Endothelial cell of umbilical vein (primary cell): ENCODE measurements at regions not wholly inside any gene's neighbourhood (a gene's known extent, or its start where the extent isn't known, plus 50 kb on each side); places are given as distances from the start of the nearest gene placed in this dataset.

Source experiments
- BruUV-seq: library from RNA; stranded (reverse); fragments of 400-500 nt; replicated peaks from 2 replicates; lab custom pipeline; 2021; lab: Mats Ljungman, UMichigan
- CTCF ChIA-PET: fragments of 300-600, 350-600 bp; sonication (Branson Sonifier 250); formaldehyde crosslinking; loops from one replicate; lab custom pipeline; 2021; ENCODE audit warnings: antibody characterized with exemption, inconsistent platforms; lab: Charles Lee
- POLR2A ChIA-PET: fragments of 300-600, 350-600 bp; sonication (Branson Sonifier 250); formaldehyde crosslinking; loops from one replicate; lab custom pipeline; 2021; ENCODE audit warnings: antibody characterized with exemption, inconsistent platforms; lab: Charles Lee
- DNase-seq: peaks from one replicate; pipeline ENCODE4 v3.0.0-alpha.2; 2011; ENCODE audit warnings: low read depth, low spot score
- FAIRE-seq: peaks from 2 replicates; lab custom pipeline; 2011; peaks lifted over from hg19 to GRCh38; lab: Jason Lieb, UNC
- H2AFZ ChIP-seq: 2 replicates; pipeline ENCODE4 v1.6.0; 2012; ENCODE audit warnings: low read depth, low read length, control low read depth, inconsistent platforms
- H3K27ac ChIP-seq: 2 replicates; pipeline ENCODE4 v1.5.1; 2011; ENCODE audit warnings: low read depth, mild to moderate bottlenecking, control low read depth, low read length, moderate library complexity; ENCODE audit not compliant: insufficient read depth
- H3K27me3 ChIP-seq, 2 experiments: 2 replicates each; pipeline versions ENCODE4 v1.6.0 to v1.6.1; 2011; ENCODE audit warnings: low read length in 2 of 2, mixed read lengths in 1 of 2; ENCODE audit not compliant: control insufficient read depth in 2 of 2, insufficient read depth in 2 of 2
- H3K36me3 ChIP-seq, 2 experiments: 2 replicates in 1 of 2; 3 replicates in 1 of 2; pipeline ENCODE4 v1.5.1; 2011; ENCODE audit warnings: low read length in 2 of 2, mild to moderate bottlenecking in 1 of 2, moderate library complexity in 1 of 2; ENCODE audit not compliant: control insufficient read depth in 2 of 2, insufficient read depth in 2 of 2; ENCODE audit errors: extremely low read depth in 1 of 2
- H3K4me1 ChIP-seq: 3 replicates; pipeline ENCODE4 v1.5.1; 2011; ENCODE audit warnings: mild to moderate bottlenecking, low read length; ENCODE audit not compliant: control insufficient read depth, insufficient read depth; ENCODE audit errors: extremely low read depth
- H3K4me2 ChIP-seq: 2 replicates; pipeline ENCODE4 v1.6.1; 2011; ENCODE audit warnings: low read length, control low read depth, mixed read lengths; ENCODE audit not compliant: insufficient read depth
- H3K4me3 ChIP-seq, 3 experiments: fragments of 200-600 bp in 1 of 3; sonication (generic), shearing (Covaris generic) in 1 of 3; replicated peaks in 1 of 3; 2 replicates each; pipeline ENCODE4 v1.5.1; 2011 to 2016; ENCODE audit warnings: control low read depth in 3 of 3, low read length in 3 of 3, mild to moderate bottlenecking in 2 of 3, inconsistent platforms in 1 of 3, low read depth in 1 of 3, moderate library complexity in 1 of 3; ENCODE audit not compliant: insufficient read depth in 1 of 3
- H3K79me2 ChIP-seq: 2 replicates; pipeline ENCODE4 v1.6.0; 2012; ENCODE audit warnings: low read length, inconsistent platforms; ENCODE audit not compliant: control insufficient read depth, insufficient read depth
- H3K9ac ChIP-seq: replicated peaks from 2 replicates; pipeline ENCODE3; 2011; ENCODE audit warnings: low read length, control low read depth; ENCODE audit not compliant: insufficient read depth; ENCODE audit errors: extremely low read depth
- H3K9me1 ChIP-seq: replicated peaks from 3 replicates; pipeline ENCODE4 v1.6.0; 2011; ENCODE audit warnings: mild to moderate bottlenecking, low read length; ENCODE audit not compliant: control insufficient read depth, insufficient read depth; ENCODE audit errors: extremely low read depth
- H3K9me3 ChIP-seq: replicated peaks from 2 replicates; pipeline ENCODE4 v1.5.1; 2012; ENCODE audit warnings: low read length, inconsistent platforms; ENCODE audit not compliant: control insufficient read depth, insufficient read depth
- H4K20me1 ChIP-seq: replicated peaks from 2 replicates; pipeline ENCODE3; 2011; ENCODE audit warnings: mild to moderate bottlenecking, low read length; ENCODE audit not compliant: control insufficient read depth, insufficient read depth; ENCODE audit errors: extremely low read depth
- CTCF ChIP-seq, 2 donors: IDR thresholded peaks; 1 replicate in 1 of 2; 2 replicates in 1 of 2; pipeline ENCODE4 v1.5.1; 2011; ENCODE audit warnings: low read length in 2 of 2, mild to moderate bottlenecking in 2 of 2, moderate library complexity in 2 of 2, control low read depth in 1 of 2, inconsistent platforms in 1 of 2, low read depth in 1 of 2; ENCODE audit not compliant: insufficient read depth in 1 of 2; ENCODE audit errors: extremely low read depth in 1 of 2
- EZH2 ChIP-seq: IDR thresholded peaks from 2 replicates; pipeline ENCODE4 v1.6.1; 2012; ENCODE audit warnings: borderline replicate concordance, low read depth, mild to moderate bottlenecking, moderate library complexity, low read length, inconsistent platforms; ENCODE audit not compliant: severe bottlenecking
- FOS ChIP-seq: IDR thresholded peaks from 2 replicates; pipeline ENCODE4 v1.6.1; 2011; ENCODE audit warnings: mild to moderate bottlenecking, low read length, moderate library complexity, borderline replicate concordance; ENCODE audit not compliant: insufficient read depth
- GATA2 ChIP-seq: IDR thresholded peaks from 2 replicates; pipeline ENCODE4 v1.7.0; 2011; ENCODE audit warnings: low read depth, mild to moderate bottlenecking, moderate library complexity, mixed read lengths, low read length; ENCODE audit not compliant: insufficient read length, insufficient read depth
- JUN ChIP-seq: IDR thresholded peaks from 2 replicates; pipeline ENCODE4 v1.6.1; 2011; ENCODE audit warnings: borderline replicate concordance, low read depth; ENCODE audit not compliant: insufficient read length, insufficient read depth
- MYC ChIP-seq: IDR thresholded peaks from one replicate; pipeline ENCODE4 v1.6.1; 2011; ENCODE audit warnings: mild to moderate bottlenecking, low read depth, low read length
- POLR2A ChIP-seq: IDR thresholded peaks from 2 replicates; pipeline ENCODE4 v1.6.1; 2012; ENCODE audit warnings: low read depth, mild to moderate bottlenecking, control low read depth, low read length
- POLR2AphosphoS5 ChIP-seq: IDR thresholded peaks from 2 replicates; pipeline ENCODE4 v1.6.1; 2012; ENCODE audit warnings: low read depth, mild to moderate bottlenecking, control low read depth, low read length, moderate library complexity; ENCODE audit not compliant: insufficient read depth
- dilution Hi-C: fragments of 300-500 bp; cut with MboI; formaldehyde crosslinking; loops from one replicate; pipeline ENCODE4 v1.15.0; 2019; ENCODE audit warnings: low sequenced_read_pairs; ENCODE audit not compliant: extremely low pct_ligation_motif_present
- intact Hi-C: fragments of 100-400 bp; cut with micrococcal nuclease; formaldehyde crosslinking; loops from one replicate; pipeline ENCODE4 v1.10.0; 2022
- TF ChIP-seq, protein P1 (sequence below): IDR thresholded peaks from 2 replicates; pipeline ENCODE4 v1.6.1; 2011; ENCODE audit not compliant: insufficient read depth, insufficient read length

DNA sequence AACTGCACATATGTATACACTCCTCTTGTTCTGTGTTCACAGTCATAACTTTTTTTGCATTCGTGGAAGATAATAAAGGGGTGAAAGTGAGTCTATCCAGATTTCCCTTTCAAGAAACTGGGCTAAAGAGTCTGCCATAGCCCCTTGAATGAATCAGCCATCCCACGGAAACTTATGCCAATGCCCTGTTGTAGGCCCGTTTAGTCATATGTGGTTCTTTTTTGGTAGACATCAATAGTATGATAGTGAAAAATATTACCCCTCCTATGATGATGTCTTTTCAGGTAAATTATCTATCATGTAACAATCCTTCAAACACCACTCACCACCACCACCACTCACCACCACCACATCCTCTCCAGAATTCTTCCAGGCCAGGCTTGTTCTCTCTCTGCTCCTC lies 99.9 kb upstream of the MYLIP start:
- Histone ChIP-seq H3K27me3 (no peaks in the 10 kb centered on the region), H3K9me3 (no peaks in the 10 kb centered on the region), H3K4me3 (no peak overlapping the region), H3K79me2 (no peaks in the 10 kb centered on the region), H4K20me1 (no peaks in the 10 kb centered on the region), H3K4me2 (no peak overlapping the region), H3K9me1 (no peaks in the 10 kb centered on the region), H3K27ac (no peak overlapping the region), H3K4me1 (no peaks in the 10 kb centered on the region), H3K9ac (no peak overlapping the region), H2AFZ (no peak overlapping the region), H3K36me3 (no peaks in the 10 kb centered on the region)
- POLR2A ChIA-PET = no interaction called here
- DNase-seq = no peak
- dilution Hi-C loops = no loop called here
- CTCF ChIA-PET = no interaction called here
- FAIRE-seq = no peak
- intact Hi-C loops = no loop called here
- TF ChIP-seq, protein P1, sequence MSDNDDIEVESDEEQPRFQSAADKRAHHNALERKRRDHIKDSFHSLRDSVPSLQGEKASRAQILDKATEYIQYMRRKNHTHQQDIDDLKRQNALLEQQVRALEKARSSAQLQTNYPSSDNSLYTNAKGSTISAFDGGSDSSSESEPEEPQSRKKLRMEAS = no peak
- TF ChIP-seq MYC = no peak
- no peak for TF ChIP-seq POLR2AphosphoS5
- TF ChIP-seq EZH2 = no peak
- TF ChIP-seq FOS = no peak
- TF ChIP-seq GATA2 = no peak
- TF ChIP-seq JUN = no peak
- no peak for TF ChIP-seq CTCF (IDR thresholded peaks at IDR 0.05; ENCODE audit: extremely low read depth in 1 of 2, insufficient read depth in 1 of 2, low read depth in 1 of 2, low read length in 2 of 2)
- TF ChIP-seq POLR2A = no peak
- no TSS peak for BruUV-seq
